Trophoblast cell (in vitro differentiated cells and primary cell): ENCODE measurements at regions not wholly inside any gene's neighbourhood (a gene's known extent, or its start where the extent isn't known, plus 50 kb on each side); places are given as distances from the start of the nearest gene placed in this dataset.

Source experiments
- DNase-seq, 2 donors: peaks; one replicate each; pipeline ENCODE4 v3.0.0-alpha.2; 2016
- H2AFZ ChIP-seq: 2 replicates; pipeline ENCODE4 v1.6.1; 2013; ENCODE audit warnings: low read length, moderate library complexity, mild to moderate bottlenecking; ENCODE audit not compliant: insufficient read depth, poor library complexity
- H2AK5ac ChIP-seq: 2 replicates; pipeline ENCODE4 v1.6.1; 2013; ENCODE audit warnings: mild to moderate bottlenecking, low read length
- H2BK120ac ChIP-seq: 2 replicates; pipeline ENCODE4 v1.6.1; 2013; ENCODE audit warnings: low read length, mild to moderate bottlenecking, moderate library complexity; ENCODE audit not compliant: insufficient read depth, poor library complexity
- H2BK12ac ChIP-seq: 2 replicates; pipeline ENCODE4 v1.6.1; 2013; ENCODE audit warnings: mild to moderate bottlenecking, low read length, moderate library complexity
- H2BK5ac ChIP-seq: 2 replicates; pipeline ENCODE4 v1.6.1; 2013; ENCODE audit warnings: low read length, low read depth, moderate library complexity, mild to moderate bottlenecking; ENCODE audit not compliant: poor library complexity
- H3K14ac ChIP-seq: 2 replicates; pipeline ENCODE4 v1.6.1; 2013; ENCODE audit warnings: mild to moderate bottlenecking, low read length
- H3K18ac ChIP-seq: 2 replicates; pipeline ENCODE4 v1.6.1; 2013; ENCODE audit warnings: mild to moderate bottlenecking, low read length
- H3K23ac ChIP-seq: 2 replicates; pipeline ENCODE4 v1.6.1; 2013; ENCODE audit warnings: low read length
- H3K27ac ChIP-seq: 2 replicates; pipeline ENCODE4 v1.5.1; 2013; ENCODE audit warnings: low read depth, mild to moderate bottlenecking, inconsistent platforms, low read length, moderate library complexity
- H3K27me3 ChIP-seq: 2 replicates; pipeline ENCODE4 v1.6.1; 2013; ENCODE audit warnings: inconsistent platforms, mild to moderate bottlenecking, low read length, moderate library complexity; ENCODE audit not compliant: insufficient read depth
- H3K36me3 ChIP-seq, 2 experiments: 1 replicate in 1 of 2; 2 replicates in 1 of 2; pipeline ENCODE4 v1.6.1; 2013; ENCODE audit warnings: low read length in 2 of 2, mild to moderate bottlenecking in 2 of 2, moderate library complexity in 1 of 2; ENCODE audit not compliant: insufficient read depth in 2 of 2, control insufficient read depth in 1 of 2
- H3K4ac ChIP-seq: 2 replicates; pipeline ENCODE4 v1.6.1; 2013; ENCODE audit warnings: low read depth, mild to moderate bottlenecking, low read length, moderate library complexity
- H3K4me1 ChIP-seq, 2 experiments: 1 replicate in 1 of 2; 2 replicates in 1 of 2; pipeline ENCODE4 v1.6.1; 2013; ENCODE audit warnings: low read length in 2 of 2, mild to moderate bottlenecking in 2 of 2, moderate library complexity in 1 of 2; ENCODE audit not compliant: insufficient read depth in 2 of 2, control insufficient read depth in 1 of 2
- H3K4me2 ChIP-seq: 2 replicates; pipeline ENCODE4 v1.6.1; 2013; ENCODE audit warnings: inconsistent platforms, mild to moderate bottlenecking, low read length, moderate library complexity
- H3K4me3 ChIP-seq: 2 replicates; pipeline ENCODE4 v1.5.1; 2013; ENCODE audit warnings: mild to moderate bottlenecking, low read depth, low read length, inconsistent platforms
- H3K79me1 ChIP-seq: one replicate; pipeline ENCODE4 v1.6.1; 2013; ENCODE audit warnings: low read length
- H3K79me2 ChIP-seq: 2 replicates; pipeline ENCODE4 v1.6.1; 2013; ENCODE audit warnings: low read length, mild to moderate bottlenecking; ENCODE audit not compliant: control insufficient read depth, insufficient read depth, poor library complexity
- H3K9ac ChIP-seq: 2 replicates; pipeline ENCODE4 v1.6.1; 2013; ENCODE audit warnings: mild to moderate bottlenecking, low read length
- H3K9me3 ChIP-seq: 2 replicates; pipeline ENCODE4 v1.6.1; 2013; ENCODE audit warnings: low read depth, mild to moderate bottlenecking, control low read depth, inconsistent platforms, low read length; ENCODE audit not compliant: insufficient read depth
- H4K12ac ChIP-seq: 2 replicates; pipeline ENCODE4 v1.6.1; 2013; ENCODE audit warnings: low read depth, mild to moderate bottlenecking, low read length, moderate library complexity
- H4K8ac ChIP-seq: 2 replicates; pipeline ENCODE4 v1.6.1; 2013; ENCODE audit warnings: low read depth, mild to moderate bottlenecking, low read length, moderate library complexity
- H4K91ac ChIP-seq: one replicate; pipeline ENCODE4 v1.6.1; 2013; ENCODE audit warnings: low read depth, mild to moderate bottlenecking, low read length, moderate library complexity
- WGBS: extraction: QIAGEN DNeasy Blood & Tissue Kit; methylation state at CpG from one replicate; pipeline ENCODE4 v1.1.7; 2013; ENCODE audit warnings: missing lambda C conversion rate; ENCODE audit not compliant: insufficient read length, insufficient coverage; ENCODE audit errors: extremely low coverage; 5-methylcytosine and 5-hydroxymethylcytosine counted together

DNA sequence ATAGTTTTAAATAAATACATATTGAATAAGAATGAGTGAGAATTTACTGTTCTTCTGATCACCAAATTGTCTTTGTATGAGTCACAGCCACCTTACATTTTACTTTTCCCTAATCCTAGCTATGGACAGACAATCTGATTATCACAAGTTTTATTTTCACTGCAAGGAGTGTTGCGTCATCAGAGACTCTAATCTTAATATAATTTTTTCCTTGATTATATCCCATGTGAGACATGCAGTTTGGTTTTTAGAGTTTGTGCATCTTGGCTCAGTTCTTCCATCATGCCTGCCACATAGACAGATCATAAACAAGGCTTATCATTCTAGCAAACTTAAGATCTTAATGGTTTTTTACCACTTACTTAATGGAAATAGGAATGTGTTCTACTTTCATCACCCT is 478.5 kb upstream of the CDH18 start:
- Histone ChIP-seq H3K18ac (no peak overlapping the region), H2BK12ac (no peak overlapping the region), H3K36me3 (no peaks in the 10 kb centered on the region), H4K12ac (no peak overlapping the region), H2BK120ac (no peak overlapping the region), H3K4me1 (no peaks in the 10 kb centered on the region), H3K4me2 (no peak overlapping the region), H3K9ac (no peak overlapping the region), H2BK5ac (no peak overlapping the region), H3K9me3 (no peaks in the 10 kb centered on the region), H3K23ac (no peak overlapping the region), H2AK5ac (no peak overlapping the region), H4K91ac (no peak overlapping the region), H3K4ac (no peak overlapping the region), H3K79me2 (no peaks in the 10 kb centered on the region), H3K79me1 (no peaks in the 10 kb centered on the region), H2AFZ (no peak overlapping the region), H3K27me3 (no peaks in the 10 kb centered on the region), H4K8ac (no peak overlapping the region), H3K27ac (no peak overlapping the region), H3K4me3 (no peak overlapping the region), H3K14ac (no peak overlapping the region)
- WGBS: no CpG with 5 or more reads among the region's 1 CpG
- DNase-seq: no peak

DNA sequence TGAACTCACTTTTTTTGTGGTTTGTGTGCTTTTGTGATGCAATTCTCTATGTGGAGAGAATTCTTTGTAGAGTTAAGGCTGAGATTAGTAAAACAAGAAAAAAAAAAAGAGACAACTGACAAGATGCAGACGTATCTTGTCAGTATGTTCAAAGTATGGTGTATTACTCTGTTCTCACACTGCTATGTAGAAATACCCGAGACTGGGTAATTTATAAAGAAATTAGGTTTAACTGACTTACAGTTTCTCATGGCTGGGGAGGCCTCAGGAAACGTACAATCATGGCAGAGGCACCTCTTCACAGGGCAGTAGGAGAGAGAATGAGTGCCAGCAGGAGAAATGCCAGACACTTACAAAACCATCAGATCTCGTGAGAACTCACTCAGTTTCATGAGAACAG is 475.2 kb upstream of the CDH18 start:
- H2AK5ac ChIP-seq: no peak overlapping the region
- no peak overlapping the region for H3K23ac ChIP-seq
- no peak overlapping the region for H3K4me3 ChIP-seq
- H3K4ac ChIP-seq: no peak overlapping the region
- no peaks in the 10 kb centered on the region for H3K79me2 ChIP-seq
- no CpG with 5 or more reads among the region's 4 CpGs for WGBS
- H3K27me3 ChIP-seq: no peaks in the 10 kb centered on the region
- no peak overlapping the region for H2BK12ac ChIP-seq
- H3K18ac ChIP-seq: no peak overlapping the region
- no peak overlapping the region for H3K27ac ChIP-seq
- no peak overlapping the region for H2BK5ac ChIP-seq
- no peak overlapping the region for H4K8ac ChIP-seq
- H3K4me2 ChIP-seq: no peak overlapping the region
- H3K36me3 ChIP-seq: no peaks in the 10 kb centered on the region
- no peak overlapping the region for H4K12ac ChIP-seq
- H3K4me1 ChIP-seq: no peaks in the 10 kb centered on the region
- no peak overlapping the region for H2BK120ac ChIP-seq
- no peak overlapping the region for H3K9ac ChIP-seq
- H4K91ac ChIP-seq: no peak overlapping the region
- no peak for DNase-seq
- no peak overlapping the region for H2AFZ ChIP-seq
- no peaks in the 10 kb centered on the region for H3K79me1 ChIP-seq
- H3K9me3 ChIP-seq: no peaks in the 10 kb centered on the region
- H3K14ac ChIP-seq: no peak overlapping the region

DNA sequence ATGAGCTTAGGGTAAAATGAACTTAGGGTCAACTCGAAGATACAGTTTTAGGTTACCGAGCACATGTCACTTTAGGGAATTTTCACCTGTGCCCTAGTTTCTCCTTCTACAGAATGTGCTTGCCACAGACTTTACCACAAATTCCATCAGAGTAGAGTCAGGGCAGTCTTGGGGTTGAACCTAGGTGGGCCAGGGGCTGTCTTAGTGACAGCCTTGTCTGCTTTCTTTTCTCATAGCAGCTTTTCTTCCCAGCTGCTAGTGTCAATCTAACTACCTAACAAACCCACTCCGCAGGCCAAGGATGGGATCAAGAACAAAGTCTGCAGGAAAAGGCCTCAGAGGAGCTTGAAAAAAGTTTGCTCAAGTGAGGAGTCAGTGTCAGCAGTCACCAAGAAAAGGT is 458.1 kb upstream of the CDH18 start:
- H3K4me1 ChIP-seq: peaks cover 3 to 6% of the 10 kb centered on the region in 2 experiments
- no peak overlapping the region for H3K18ac ChIP-seq
- WGBS: no CpG with 5 or more reads among the region's 3 CpGs
- H2BK5ac ChIP-seq: no peak overlapping the region
- H3K9me3 ChIP-seq: no peaks in the 10 kb centered on the region
- H2BK12ac ChIP-seq: no peak overlapping the region
- no peaks in the 10 kb centered on the region for H3K36me3 ChIP-seq
- H3K4me3 ChIP-seq: no peak overlapping the region
- no peaks in the 10 kb centered on the region for H3K79me2 ChIP-seq
- no peak overlapping the region for H2AFZ ChIP-seq
- H3K79me1 ChIP-seq: no peaks in the 10 kb centered on the region
- no peak overlapping the region for H2AK5ac ChIP-seq
- no peak overlapping the region for H3K4ac ChIP-seq
- H3K4me2 ChIP-seq: no peak overlapping the region
- no peak overlapping the region for H3K14ac ChIP-seq
- H3K27ac ChIP-seq: no peak overlapping the region
- no peak overlapping the region for H3K23ac ChIP-seq
- H4K91ac ChIP-seq: no peak overlapping the region
- H4K12ac ChIP-seq: no peak overlapping the region
- no peak overlapping the region for H3K9ac ChIP-seq
- no peak overlapping the region for H4K8ac ChIP-seq
- no peak for DNase-seq
- no peak overlapping the region for H2BK120ac ChIP-seq
- no peaks in the 10 kb centered on the region for H3K27me3 ChIP-seq

GRCh38 chr5:20445326-20445860 is 457.4 kb upstream of the CDH18 start:
- Histone ChIP-seq H4K8ac (no peak overlapping the region), H3K4me2 (no peak overlapping the region), H3K9me3 (no peaks in the 10 kb centered on the region), H2AFZ (no peak overlapping the region), H2BK5ac (no peak overlapping the region), H3K4ac (no peak overlapping the region), H3K18ac (no peak overlapping the region), H4K91ac (no peak overlapping the region), H2BK120ac (no peak overlapping the region), H3K9ac (no peak overlapping the region), H3K36me3 (no peaks in the 10 kb centered on the region), H3K27me3 (no peaks in the 10 kb centered on the region), H3K79me2 (no peaks in the 10 kb centered on the region), H3K27ac (no peak overlapping the region), H3K4me3 (no peak overlapping the region), H2BK12ac (no peak overlapping the region), H2AK5ac (no peak overlapping the region), H4K12ac (no peak overlapping the region), H3K4me1 (peaks cover 3 to 6% of the 10 kb centered on the region in 2 experiments), H3K14ac (no peak overlapping the region), H3K79me1 (no peaks in the 10 kb centered on the region), H3K23ac (no peak overlapping the region)
- peak in 1 of 2 donors; percentile 10 for DNase-seq
- no CpG with 5 or more reads among the region's 1 CpG for WGBS
